VCaP (cell line): ENCODE measurements at regions not wholly inside any gene's neighbourhood (a gene's known extent, or its start where the extent isn't known, plus 50 kb on each side); places are given as distances from the start of the nearest gene placed in this dataset.
"Not testable (repeated sequence)": the region's sequence is repeated elsewhere in the genome, so short reads cannot be mapped to it uniquely, and the experiment has no call there.

ENCODE experiments used
- H3K27ac ChIP-seq: fragments of 450-650 bp; 2 replicates; pipeline ENCODE4 v1.5.1; 2017
- CTCF ChIP-seq: fragments of 450-650 bp; conservative IDR thresholded peaks from 2 replicates; pipeline ENCODE4 v1.5.1; 2017; ENCODE audit warnings: mild to moderate bottlenecking, moderate library complexity

GRCh38 chr4:18608908-18609533, 587.5 kb upstream of the LCORL start:
- no peak for TF ChIP-seq CTCF
- no peak overlapping the region for H3K27ac ChIP-seq

- not testable (repeated sequence) for H3K27ac ChIP-seq
These were observed 581.1 kb upstream of the LCORL start for GRCh38 chr4:18602610-18603009.

- peak overlapping the region; percentile 87 for H3K27ac ChIP-seq
- TF ChIP-seq CTCF: peak; percentile 90
These were observed 571.9 kb upstream of the LCORL start for GRCh38 chr4:18593297-18594002.

- H3K27ac ChIP-seq: no peak overlapping the region
- TF ChIP-seq CTCF: no peak
These were observed 561.3 kb upstream of the LCORL start for GRCh38 chr4:18582841-18583240.

- no peak for TF ChIP-seq CTCF
- H3K27ac ChIP-seq: peak overlapping the region; percentile 13; the same call in 1 of the 2 replicates
These were observed 556.8 kb upstream of the LCORL start for GRCh38 chr4:18578307-18578706.

GRCh38 chr4:18572481-18572880, 550.9 kb upstream of the LCORL start:
- H3K27ac ChIP-seq: no peak overlapping the region
- no peak for TF ChIP-seq CTCF

GRCh38 chr4:18571301-18571761, 549.8 kb upstream of the LCORL start:
- TF ChIP-seq CTCF: no peak
- H3K27ac ChIP-seq: no peak overlapping the region

- no peak overlapping the region for H3K27ac ChIP-seq
- no peak for TF ChIP-seq CTCF
These were observed 548.8 kb upstream of the LCORL start for GRCh38 chr4:18570370-18570769.
